KOPT-K1 (cell line): ENCODE measurements at regions not wholly inside any gene's neighbourhood (a gene's known extent, or its start where the extent isn't known, plus 50 kb on each side); places are given as distances from the start of the nearest gene placed in this dataset.

Experiments
- H3K27ac ChIP-seq: fragments of 200-600 bp; sonication (generic); 2 replicates; pipeline ENCODE4 v1.5.1; 2016; ENCODE audit warnings: antibody characterized with exemption, mild to moderate bottlenecking, low read depth, low read length; ENCODE audit not compliant: poor library complexity, severe bottlenecking
- H3K36me3 ChIP-seq: fragments of 200-600 bp; sonication (generic); 2 replicates; pipeline ENCODE4 v1.5.1; 2017; ENCODE audit warnings: antibody characterized with exemption, mild to moderate bottlenecking, low read length, moderate library complexity; ENCODE audit not compliant: insufficient read depth
- H3K9me3 ChIP-seq: fragments of 200-600 bp; sonication (generic); 2 replicates; pipeline ENCODE4 v1.5.1; 2017; ENCODE audit warnings: antibody characterized with exemption, low read length, mild to moderate bottlenecking; ENCODE audit not compliant: insufficient read depth, poor library complexity, severe bottlenecking

- Histone ChIP-seq H3K9me3 (peaks cover 11% of the 10 kb centered on the region), H3K36me3 (no peaks in the 10 kb centered on the region)
These were observed 242.9 kb downstream of the HRH4 start for GRCh38 chr18:24703316-24703715.

DNA sequence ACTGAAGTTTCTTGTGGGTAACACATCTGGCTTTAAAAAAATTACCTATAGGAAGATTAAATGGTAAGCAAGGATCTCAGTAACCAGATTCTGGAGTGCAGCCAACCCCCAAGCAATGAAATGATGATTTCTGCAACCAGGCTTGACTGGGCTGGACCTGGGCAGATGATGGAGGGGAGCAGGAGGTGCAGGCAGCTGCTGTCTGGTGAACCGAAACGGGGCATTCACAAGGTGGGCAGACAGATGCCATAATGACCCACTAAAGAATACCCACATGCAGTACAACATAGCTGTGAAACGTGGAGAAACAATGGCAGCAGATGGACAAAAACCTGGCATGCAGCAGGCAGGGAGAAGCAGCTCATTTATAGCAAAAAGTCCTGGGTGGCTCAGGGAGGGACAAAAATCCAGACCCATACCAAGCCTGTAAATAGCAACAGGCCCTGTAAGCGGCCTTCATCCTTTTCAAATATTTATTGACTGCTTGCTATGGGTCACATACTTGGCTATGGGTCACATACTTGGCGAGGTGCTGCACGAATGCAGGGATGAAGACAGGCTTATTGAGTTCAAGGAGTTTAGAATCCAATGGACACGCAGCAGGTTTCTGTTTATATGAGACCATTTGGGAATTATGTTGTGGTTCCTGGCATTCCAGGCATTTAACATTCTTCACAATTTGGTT is 244.7 kb downstream of the HRH4 start:
- Histone ChIP-seq H3K36me3 (no peaks in the 10 kb centered on the region), H3K9me3 (peaks cover 11% of the 10 kb centered on the region), H3K27ac (no peak overlapping the region)

More at GRCh38 chr18:24703316-24703715, 242.9 kb downstream of the HRH4 start:
- H3K27ac ChIP-seq = no peak overlapping the region

GRCh38 chr18:24710474-24710873 is 250.0 kb downstream of the HRH4 start:
- Histone ChIP-seq H3K9me3 (no peaks in the 10 kb centered on the region), H3K27ac (no peak overlapping the region), H3K36me3 (no peaks in the 10 kb centered on the region)

- no peaks in the 10 kb centered on the region for H3K9me3 ChIP-seq
- H3K27ac ChIP-seq = no peak overlapping the region
- H3K36me3 ChIP-seq = no peaks in the 10 kb centered on the region
These were observed 259.4 kb downstream of the HRH4 start for GRCh38 chr18:24719791-24720190.

GRCh38 chr18:24721388-24721787 is 261.0 kb downstream of the HRH4 start:
- H3K36me3 ChIP-seq = no peaks in the 10 kb centered on the region
- no peak overlapping the region for H3K27ac ChIP-seq
- no peaks in the 10 kb centered on the region for H3K9me3 ChIP-seq

DNA sequence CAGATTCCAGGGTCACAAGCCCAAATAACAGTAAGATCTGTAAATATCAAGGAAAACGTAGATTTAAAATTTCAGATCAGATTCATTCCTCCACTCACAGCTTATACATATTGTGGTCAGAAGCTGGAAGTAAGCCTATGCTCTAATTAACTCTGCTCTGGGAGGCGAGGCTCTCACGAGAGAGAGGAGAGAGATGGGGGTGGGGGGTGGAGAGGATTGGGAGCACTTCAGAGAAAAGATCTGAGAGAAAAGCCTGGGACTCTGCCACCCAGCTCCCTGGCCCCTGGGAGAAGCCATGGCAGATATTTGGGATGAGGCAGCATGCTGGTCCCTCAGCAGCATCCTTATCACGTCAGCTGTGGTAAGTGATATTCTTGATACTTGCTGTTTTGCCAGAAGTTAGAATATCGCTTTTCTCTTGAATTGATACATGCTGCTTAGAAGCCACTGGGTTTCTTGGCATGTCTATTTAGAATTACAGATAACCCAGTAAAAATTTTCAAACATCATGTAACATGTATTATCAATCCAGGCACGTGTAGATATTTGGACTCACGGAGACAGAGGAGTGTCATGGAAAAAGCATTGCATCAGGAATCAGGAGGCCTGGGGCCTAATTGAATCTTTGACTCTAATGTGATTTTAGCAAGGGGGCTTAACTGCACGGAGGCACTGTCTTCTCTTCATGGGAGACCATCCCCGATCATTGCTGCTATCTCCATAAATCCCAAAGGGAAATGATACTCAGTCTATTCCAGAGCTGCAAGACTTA is 265.4 kb downstream of the HRH4 start:
- Histone ChIP-seq H3K9me3 (no peaks in the 10 kb centered on the region), H3K27ac (no peak overlapping the region), H3K36me3 (no peaks in the 10 kb centered on the region)

DNA sequence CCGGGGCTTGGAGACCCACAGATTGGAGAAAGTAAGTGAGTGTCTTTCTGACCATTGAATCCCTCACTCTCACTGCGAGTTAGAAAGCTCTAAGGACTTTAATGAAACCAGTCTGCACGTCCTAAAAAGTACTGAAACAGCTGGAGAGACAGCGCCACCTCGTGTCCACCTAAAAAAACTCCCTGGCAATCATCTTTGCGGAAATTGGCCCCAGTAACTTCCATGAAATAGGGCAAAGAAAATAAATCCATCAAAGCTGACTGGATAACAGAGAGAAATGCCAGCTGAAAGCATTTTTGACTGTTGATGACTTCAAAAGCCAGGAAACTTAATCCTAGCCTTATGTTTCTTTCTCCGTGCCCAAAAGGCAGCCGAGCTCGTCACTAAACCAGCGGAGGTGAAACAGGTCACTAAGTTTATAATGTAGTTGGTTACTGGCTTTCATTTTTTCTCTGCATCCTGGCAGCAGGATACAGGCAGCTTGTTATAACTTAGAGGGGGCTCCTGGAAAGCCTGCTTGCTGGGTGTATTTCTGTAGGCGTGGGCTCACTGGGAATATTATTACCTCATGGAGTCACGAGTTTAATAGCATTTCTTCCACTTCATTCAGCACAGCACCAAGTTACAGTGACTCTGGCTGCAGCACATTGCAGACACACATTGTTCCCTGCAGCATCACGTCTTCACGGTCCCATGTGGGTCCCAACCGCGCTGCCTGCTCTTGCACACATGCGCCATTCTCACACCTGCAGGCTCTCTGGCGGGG is 266.5 kb downstream of the HRH4 start:
- Histone ChIP-seq H3K36me3 (no peaks in the 10 kb centered on the region), H3K27ac (no peak overlapping the region), H3K9me3 (no peaks in the 10 kb centered on the region)

GRCh38 chr18:24727685-24728084 is 267.2 kb downstream of the HRH4 start:
- H3K9me3 ChIP-seq = no peaks in the 10 kb centered on the region
- H3K27ac ChIP-seq = no peak overlapping the region
- no peaks in the 10 kb centered on the region for H3K36me3 ChIP-seq

- Histone ChIP-seq H3K9me3 (no peaks in the 10 kb centered on the region), H3K36me3 (no peaks in the 10 kb centered on the region)
These were observed 270.7 kb downstream of the HRH4 start for GRCh38 chr18:24731158-24731557.

DNA sequence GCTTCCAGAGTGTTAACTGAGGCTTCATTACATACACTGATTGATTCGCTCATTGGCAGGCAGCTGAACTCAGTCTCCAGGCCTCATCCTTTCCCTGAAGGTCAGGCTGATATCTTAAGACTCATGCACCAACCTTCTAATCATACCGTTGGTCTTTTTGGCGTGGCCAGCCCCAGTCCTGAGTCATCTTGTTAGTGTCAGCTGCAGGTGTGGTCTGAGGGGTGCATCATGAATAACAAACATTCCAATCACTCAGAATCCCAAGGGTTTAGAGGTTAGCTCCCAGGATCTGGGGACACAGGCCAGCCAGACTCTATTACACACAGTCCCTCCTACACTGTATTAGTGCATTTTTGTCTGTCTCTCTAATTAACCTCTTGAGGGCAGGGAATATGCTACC is 271.5 kb downstream of the HRH4 start:
- H3K9me3 ChIP-seq = no peaks in the 10 kb centered on the region
- H3K27ac ChIP-seq = no peak overlapping the region
- no peaks in the 10 kb centered on the region for H3K36me3 ChIP-seq

More at GRCh38 chr18:24731158-24731557, 270.7 kb downstream of the HRH4 start:
- H3K27ac ChIP-seq = no peak overlapping the region

DNA sequence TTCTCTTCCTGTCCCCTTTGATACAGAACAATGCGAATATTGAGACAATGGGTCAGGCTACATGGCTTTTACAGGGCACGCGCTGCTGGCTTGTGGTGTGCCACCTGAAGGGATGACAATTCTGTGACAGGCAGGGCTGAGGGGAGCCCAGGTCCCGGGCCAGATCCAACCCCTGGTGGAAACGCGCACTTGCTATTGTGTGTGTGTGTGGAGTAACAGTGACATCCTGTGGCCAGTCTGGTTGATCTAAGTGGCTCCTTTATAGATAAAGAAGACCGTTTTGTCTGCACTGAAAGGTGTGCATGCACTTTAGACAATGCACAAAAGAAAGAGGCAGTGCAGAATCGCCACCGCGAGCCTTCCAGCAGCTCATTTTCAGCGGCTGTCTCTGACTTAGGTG is 273.6 kb downstream of the HRH4 start:
- H3K9me3 ChIP-seq = no peaks in the 10 kb centered on the region
- H3K27ac ChIP-seq = no peak overlapping the region

GRCh38 chr18:24735624-24736231 is 275.3 kb downstream of the HRH4 start:
- Histone ChIP-seq H3K27ac (no peak overlapping the region), H3K9me3 (no peaks in the 10 kb centered on the region), H3K36me3 (no peaks in the 10 kb centered on the region)

More for the DNA sequence above, 273.6 kb downstream of the HRH4 start:
- H3K36me3 ChIP-seq = no peaks in the 10 kb centered on the region

DNA sequence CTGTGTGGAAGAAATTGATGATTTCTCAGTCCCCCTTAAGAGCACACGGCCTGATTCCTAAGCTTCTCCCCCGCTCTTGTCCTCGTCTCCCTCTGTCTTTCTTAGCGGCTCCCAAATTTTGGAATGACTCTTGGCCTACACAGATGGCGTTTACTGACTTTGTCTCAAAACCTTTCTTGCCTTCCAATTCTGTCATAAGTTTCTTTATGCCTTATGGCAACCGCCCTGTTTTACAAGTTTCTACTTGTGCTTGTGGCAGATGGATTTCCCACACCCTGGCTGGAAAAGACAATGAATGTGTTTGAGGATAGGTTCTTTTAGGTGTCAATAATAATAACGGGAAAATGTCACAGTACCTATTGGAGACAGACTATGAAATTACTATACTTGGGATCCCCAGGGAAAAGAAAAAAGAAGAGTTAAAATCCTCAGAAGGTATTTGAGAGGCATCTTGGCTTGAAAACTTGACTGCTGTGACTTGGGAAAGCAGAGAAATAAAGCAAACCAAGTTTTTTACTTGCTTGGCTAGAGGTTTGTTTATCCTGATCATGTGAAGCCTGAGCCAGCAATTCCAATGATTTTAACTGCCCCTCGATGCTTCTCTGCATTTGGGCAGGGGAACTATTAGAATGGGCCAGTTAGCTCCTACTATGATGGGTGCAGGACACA is 276.4 kb downstream of the HRH4 start:
- no peak overlapping the region for H3K27ac ChIP-seq
- no peaks in the 10 kb centered on the region for H3K36me3 ChIP-seq
- no peaks in the 10 kb centered on the region for H3K9me3 ChIP-seq

GRCh38 chr18:24740829-24741228 is 280.4 kb downstream of the HRH4 start:
- H3K9me3 ChIP-seq = no peaks in the 10 kb centered on the region

More at GRCh38 chr18:24740829-24741228, 280.4 kb downstream of the HRH4 start:
- H3K27ac ChIP-seq = no peak overlapping the region
- H3K36me3 ChIP-seq = no peaks in the 10 kb centered on the region
